A204.1 (cell line): ENCODE measurements at regions not wholly inside any gene's neighbourhood (a gene's known extent, or its start where the extent isn't known, plus 50 kb on each side); places are given as distances from the start of the nearest gene placed in this dataset.
"Not testable (repeated sequence)": the region's sequence is repeated elsewhere in the genome, so short reads cannot be mapped to it uniquely, and the experiment has no call there.

ENCODE experiments used
- FAIRE-seq: peaks from 2 replicates; lab custom pipeline; 2012; peaks lifted over from hg19 to GRCh38; lab: Jason Lieb, UNC

GRCh38 chr22:15835729-15836128 is 145.9 kb downstream of the POTEH start:
- FAIRE-seq, result not testable (repeated sequence)

- not testable (repeated sequence) for FAIRE-seq
Observed at GRCh38 chr22:15849772-15850171, 159.9 kb downstream of the POTEH start.

- FAIRE-seq, result not testable (repeated sequence)
Observed at GRCh38 chr22:15853716-15854373, 164.0 kb downstream of the POTEH start.

GRCh38 chr22:15854421-15854820 is 164.6 kb downstream of the POTEH start:
- FAIRE-seq, result not testable (repeated sequence)

- not testable (repeated sequence) for FAIRE-seq
Observed at GRCh38 chr22:15854978-15855377, 165.2 kb downstream of the POTEH start.

GRCh38 chr22:15880926-15881325 is 191.1 kb downstream of the POTEH start:
- not testable (repeated sequence) for FAIRE-seq

- FAIRE-seq, result not testable (repeated sequence)
Observed at GRCh38 chr22:15904326-15904725, 214.5 kb downstream of the POTEH start.

- not testable (repeated sequence) for FAIRE-seq
Observed at GRCh38 chr22:15911704-15912103, 221.9 kb downstream of the POTEH start.

- FAIRE-seq, result not testable (repeated sequence)
Observed at GRCh38 chr22:15919120-15919519, 229.3 kb downstream of the POTEH start.

- not testable (repeated sequence) for FAIRE-seq
Observed at GRCh38 chr22:15920941-15921340, 231.1 kb downstream of the POTEH start.

GRCh38 chr22:15922132-15922531 is 232.3 kb downstream of the POTEH start:
- FAIRE-seq, result not testable (repeated sequence)

GRCh38 chr22:15922666-15923065 is 232.8 kb downstream of the POTEH start:
- not testable (repeated sequence) for FAIRE-seq

GRCh38 chr22:15924820-15925219 is 235.0 kb downstream of the POTEH start:
- not testable (repeated sequence) for FAIRE-seq

GRCh38 chr22:15927172-15927571 is 237.3 kb downstream of the POTEH start:
- FAIRE-seq, result not testable (repeated sequence)
